ENCODE measurements at regions not wholly inside any gene's neighbourhood (a gene's known extent, or its start where the extent isn't known, plus 50 kb on each side); places are given as distances from the start of the nearest gene placed in this dataset.

- no peaks in the 10 kb centered on the region for H3K9me3 ChIP-seq
- no peaks in the 10 kb centered on the region for H3K4me1 ChIP-seq
- ATAC-seq = no peak
- intact Hi-C loops (cut with DNase I) = no loop called here
- TF ChIP-seq CTCF (IDR thresholded peaks at IDR 0.05) = no peak
- H3K4me3 ChIP-seq = no peak overlapping the region
- no peaks in the 10 kb centered on the region for H3K36me3 ChIP-seq
- H3K27me3 ChIP-seq (ENCODE audit: low read depth) = no peaks in the 10 kb centered on the region
- no peak for DNase-seq
- H3K27ac ChIP-seq = no peak overlapping the region
Observed at GRCh38 chr6:141035312-141036200, 1097.2 kb upstream of the GJE1 start.

GRCh38 chr6:141033101-141033500 is 1099.6 kb upstream of the GJE1 start:
- no peaks in the 10 kb centered on the region for H3K27me3 ChIP-seq (ENCODE audit: low read depth)
- no peak for TF ChIP-seq CTCF (IDR thresholded peaks at IDR 0.05)
- intact Hi-C loops (cut with DNase I) = no loop called here

GRCh38 chr6:141029908-141030307 is 1102.8 kb upstream of the GJE1 start:
- Histone ChIP-seq H3K27me3 (ENCODE audit: low read depth) (no peaks in the 10 kb centered on the region), H3K27ac (no peak overlapping the region), H3K36me3 (no peaks in the 10 kb centered on the region), H3K4me3 (no peak overlapping the region), H3K4me1 (no peaks in the 10 kb centered on the region), H3K9me3 (no peaks in the 10 kb centered on the region)
- DNase-seq = no peak
- ATAC-seq = no peak
- no peak for TF ChIP-seq CTCF (IDR thresholded peaks at IDR 0.05)
- intact Hi-C loops (cut with DNase I) = no loop called here

More at GRCh38 chr6:141033101-141033500, 1099.6 kb upstream of the GJE1 start:
- ATAC-seq (no peak), DNase-seq (no peak)
- H3K9me3 ChIP-seq = no peaks in the 10 kb centered on the region
- no peak overlapping the region for H3K4me3 ChIP-seq
- H3K4me1 ChIP-seq = no peaks in the 10 kb centered on the region
- no peak overlapping the region for H3K27ac ChIP-seq
- no peaks in the 10 kb centered on the region for H3K36me3 ChIP-seq

GRCh38 chr6:141028791-141029280 is 1103.9 kb upstream of the GJE1 start:
- intact Hi-C loops (cut with DNase I) = no loop called here
- no peak for TF ChIP-seq CTCF (IDR thresholded peaks at IDR 0.05)
- ATAC-seq = no peak

GRCh38 chr6:141026504-141026903 is 1106.2 kb upstream of the GJE1 start:
- H3K36me3 ChIP-seq = no peaks in the 10 kb centered on the region
- peak; percentile 54 to 75 for ATAC-seq
- no peaks in the 10 kb centered on the region for H3K4me1 ChIP-seq
- DNase-seq = no peak
- intact Hi-C loops (cut with DNase I) = no loop called here
- no peak for TF ChIP-seq CTCF (IDR thresholded peaks at IDR 0.05)
- H3K27ac ChIP-seq = no peak overlapping the region
- no peak overlapping the region for H3K4me3 ChIP-seq
- H3K9me3 ChIP-seq = no peaks in the 10 kb centered on the region
- no peaks in the 10 kb centered on the region for H3K27me3 ChIP-seq (ENCODE audit: low read depth)

More at GRCh38 chr6:141028791-141029280, 1103.9 kb upstream of the GJE1 start:
- no peak overlapping the region for H3K27ac ChIP-seq
- no peak overlapping the region for H3K4me3 ChIP-seq
- no peaks in the 10 kb centered on the region for H3K36me3 ChIP-seq
- DNase-seq = no peak
- no peaks in the 10 kb centered on the region for H3K4me1 ChIP-seq
- no peaks in the 10 kb centered on the region for H3K27me3 ChIP-seq (ENCODE audit: low read depth)
- no peaks in the 10 kb centered on the region for H3K9me3 ChIP-seq

Measured in lower lobe of right lung (tissue), 2 donors.